ENCODE measurements at regions not wholly inside any gene's neighbourhood (a gene's known extent, or its start where the extent isn't known, plus 50 kb on each side); places are given as distances from the start of the nearest gene placed in this dataset.

DNA sequence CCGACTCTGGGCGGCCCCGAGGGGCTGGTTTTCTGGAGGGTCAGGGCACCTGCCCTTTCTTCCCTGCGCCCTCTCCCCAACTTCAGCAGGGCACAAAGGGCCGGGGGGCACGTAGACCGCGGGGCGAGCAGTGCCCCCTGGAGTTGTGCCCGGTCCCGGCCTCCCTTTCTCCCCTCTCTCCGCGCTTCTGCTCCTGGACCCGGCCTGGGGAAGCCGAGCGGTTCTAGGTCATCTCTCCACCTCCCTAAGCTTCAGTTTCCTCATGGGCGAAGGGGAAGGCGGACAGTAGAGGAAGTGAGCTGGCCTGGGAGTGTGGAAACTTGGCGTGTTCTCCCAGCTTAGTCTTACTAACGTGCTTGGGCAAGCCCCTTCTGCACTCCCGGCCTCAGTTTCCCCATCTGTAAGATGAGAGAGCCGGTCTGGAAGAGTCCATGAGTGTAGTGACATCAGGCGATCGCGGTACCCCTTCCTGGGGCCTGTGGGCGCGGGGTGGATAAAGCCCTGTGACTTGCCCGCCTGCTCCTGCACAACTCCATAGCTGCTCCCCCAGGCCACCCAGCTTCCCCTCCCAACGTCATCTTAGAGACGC, 158.6 kb upstream of the PARP11 start:
- Mint-ChIP-seq H3K4me3 (peak overlapping the region; percentile 72), H3K4me1 (peaks cover 29% of the 10 kb centered on the region), H3K27ac (peak overlapping the region; percentile 37), H3K27me3 (no peaks in the 10 kb centered on the region), H3K36me3 (ENCODE audit: low read depth) (peaks cover 4% of the 10 kb centered on the region)
- no peaks in the 10 kb centered on the region for H3K9me3 ChIP-seq (ENCODE audit: control insufficient read depth, low read length, poor library complexity, severe bottlenecking)
- ATAC-seq (no peak), DNase-seq (no peak)

DNA sequence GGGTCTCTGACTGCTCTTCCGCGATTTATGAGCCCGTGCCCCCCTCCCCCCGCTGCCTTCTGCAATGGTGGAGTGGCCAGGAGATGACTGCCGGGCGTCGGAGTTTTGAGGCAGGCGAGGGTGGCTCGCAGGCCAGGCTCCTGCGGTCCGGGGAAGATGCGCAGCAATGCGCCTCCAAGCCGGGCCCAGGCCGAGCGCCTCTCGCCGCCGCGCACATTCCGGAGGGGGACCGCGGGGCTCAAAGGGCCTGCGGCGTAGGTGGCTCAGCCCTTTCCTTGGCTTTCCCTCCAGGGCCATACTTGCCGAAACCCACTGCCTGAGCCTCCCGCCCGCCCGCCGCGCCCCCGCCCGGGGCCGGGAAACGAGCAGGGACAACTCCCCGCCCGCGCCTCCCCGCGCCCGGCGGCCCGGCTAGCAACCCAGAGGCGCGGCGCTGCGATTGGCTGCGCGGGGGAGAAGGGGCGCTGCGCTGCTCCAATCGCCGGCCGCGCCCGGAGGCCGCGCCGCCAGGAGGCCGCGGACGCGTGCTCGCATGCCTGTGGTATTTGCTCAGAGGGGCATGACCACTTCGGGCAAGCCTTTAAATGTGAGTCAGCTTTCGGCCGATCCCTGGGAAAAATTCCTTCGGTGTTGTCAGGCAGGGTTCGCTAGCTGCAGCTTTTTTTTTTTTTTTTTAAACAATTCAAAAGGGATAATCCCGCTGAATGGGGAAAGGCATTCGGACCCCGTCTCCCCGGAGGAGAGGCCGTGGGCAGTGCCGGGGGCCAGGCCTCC, 157.9 kb upstream of the PARP11 start:
- DNase-seq (peak; percentile 63 to 65 (median 64)), ATAC-seq (peak; percentile 97)
- Mint-ChIP-seq H3K27me3 (no peaks in the 10 kb centered on the region), H3K36me3 (ENCODE audit: low read depth) (peaks cover 2% of the 10 kb centered on the region), H3K27ac (peak overlapping the region; percentile 37), H3K4me3 (peak overlapping the region; percentile 85), H3K4me1 (peaks cover 29% of the 10 kb centered on the region)
- no peaks in the 10 kb centered on the region for H3K9me3 ChIP-seq (ENCODE audit: control insufficient read depth, low read length, poor library complexity, severe bottlenecking)

DNA sequence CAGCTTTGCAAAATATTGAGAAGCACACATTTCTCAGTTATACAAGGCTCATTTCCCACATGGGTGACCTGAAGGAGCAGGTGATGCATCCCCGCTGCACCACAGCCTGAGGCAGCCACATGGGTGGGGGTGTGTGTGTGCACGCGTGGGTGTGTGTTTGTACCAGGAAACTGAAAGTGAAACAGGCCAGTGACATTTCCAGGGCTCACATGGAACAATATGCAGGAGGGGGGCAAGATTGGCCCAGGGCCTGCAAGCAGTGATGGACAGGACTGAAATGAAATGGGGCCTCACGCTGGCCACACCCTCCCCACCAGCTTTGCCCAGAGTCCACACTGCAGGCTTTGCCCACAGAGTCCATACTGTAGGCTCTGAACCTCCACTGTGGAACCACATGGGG, 154.2 kb upstream of the PARP11 start:
- Mint-ChIP-seq H3K4me1 (peaks cover 30% of the 10 kb centered on the region), H3K4me3 (peak overlapping the region; percentile 82), H3K27ac (peak overlapping the region; percentile 93), H3K36me3 (ENCODE audit: low read depth) (no peaks in the 10 kb centered on the region), H3K27me3 (no peaks in the 10 kb centered on the region)
- H3K9me3 ChIP-seq (ENCODE audit: control insufficient read depth, low read length, poor library complexity, severe bottlenecking): no peaks in the 10 kb centered on the region
- ATAC-seq (peak; percentile 59), DNase-seq (peak; percentile 13 to 29 (median 17))

DNA sequence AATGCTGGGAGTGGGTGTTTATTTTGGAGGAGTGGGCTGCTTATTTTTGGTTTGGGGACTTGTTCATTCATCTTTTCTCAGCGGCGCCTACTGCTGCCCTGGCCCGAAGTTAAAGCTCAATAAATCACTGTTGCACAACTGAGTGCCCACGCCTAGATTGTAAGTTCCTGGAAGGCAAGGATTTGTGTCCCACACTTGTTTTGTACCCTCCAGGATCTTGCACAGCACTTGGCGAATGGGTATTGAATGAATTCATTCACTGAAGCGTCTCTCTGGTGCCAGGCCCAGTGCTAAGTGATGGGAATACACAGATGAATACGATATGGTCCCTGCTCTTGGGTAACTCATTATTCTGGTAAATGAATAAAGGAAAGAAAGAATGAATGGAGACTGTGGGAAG, 153.3 kb upstream of the PARP11 start:
- ATAC-seq: no peak
- Mint-ChIP-seq H3K36me3 (ENCODE audit: low read depth) (no peaks in the 10 kb centered on the region), H3K27ac (no peak overlapping the region), H3K27me3 (peaks cover 5% of the 10 kb centered on the region), H3K4me3 (peak overlapping the region; percentile 39), H3K4me1 (peaks cover 25% of the 10 kb centered on the region)
- DNase-seq: no peak
- H3K9me3 ChIP-seq (ENCODE audit: control insufficient read depth, low read length, poor library complexity, severe bottlenecking): no peaks in the 10 kb centered on the region

DNA sequence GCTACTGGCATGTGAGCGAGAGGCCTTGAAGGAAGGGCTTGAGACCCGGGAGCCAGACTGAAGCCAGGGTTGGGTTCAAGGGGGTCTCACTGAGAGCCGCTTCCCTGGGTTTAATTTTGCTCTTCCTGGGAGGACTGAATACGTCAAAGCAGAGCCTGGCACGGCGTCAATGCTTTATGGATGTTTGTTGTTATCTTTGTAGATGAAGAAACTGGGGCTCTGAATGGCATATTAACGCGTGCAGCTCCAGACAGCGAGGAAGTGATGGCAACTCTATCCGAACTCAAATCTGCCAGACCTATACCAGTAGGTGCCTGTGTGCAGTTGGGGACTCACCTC, 152.8 kb upstream of the PARP11 start:
- peaks cover 27% of the 10 kb centered on the region for H3K4me1 Mint-ChIP-seq
- ATAC-seq (no peak), DNase-seq (no peak)
- H3K27ac Mint-ChIP-seq: peak overlapping the region; percentile 88
- H3K4me3 Mint-ChIP-seq: no peak overlapping the region
- H3K27me3 Mint-ChIP-seq: peaks cover 9% of the 10 kb centered on the region
- H3K36me3 Mint-ChIP-seq (ENCODE audit: low read depth): no peaks in the 10 kb centered on the region
- H3K9me3 ChIP-seq (ENCODE audit: control insufficient read depth, low read length, poor library complexity, severe bottlenecking): no peaks in the 10 kb centered on the region

DNA sequence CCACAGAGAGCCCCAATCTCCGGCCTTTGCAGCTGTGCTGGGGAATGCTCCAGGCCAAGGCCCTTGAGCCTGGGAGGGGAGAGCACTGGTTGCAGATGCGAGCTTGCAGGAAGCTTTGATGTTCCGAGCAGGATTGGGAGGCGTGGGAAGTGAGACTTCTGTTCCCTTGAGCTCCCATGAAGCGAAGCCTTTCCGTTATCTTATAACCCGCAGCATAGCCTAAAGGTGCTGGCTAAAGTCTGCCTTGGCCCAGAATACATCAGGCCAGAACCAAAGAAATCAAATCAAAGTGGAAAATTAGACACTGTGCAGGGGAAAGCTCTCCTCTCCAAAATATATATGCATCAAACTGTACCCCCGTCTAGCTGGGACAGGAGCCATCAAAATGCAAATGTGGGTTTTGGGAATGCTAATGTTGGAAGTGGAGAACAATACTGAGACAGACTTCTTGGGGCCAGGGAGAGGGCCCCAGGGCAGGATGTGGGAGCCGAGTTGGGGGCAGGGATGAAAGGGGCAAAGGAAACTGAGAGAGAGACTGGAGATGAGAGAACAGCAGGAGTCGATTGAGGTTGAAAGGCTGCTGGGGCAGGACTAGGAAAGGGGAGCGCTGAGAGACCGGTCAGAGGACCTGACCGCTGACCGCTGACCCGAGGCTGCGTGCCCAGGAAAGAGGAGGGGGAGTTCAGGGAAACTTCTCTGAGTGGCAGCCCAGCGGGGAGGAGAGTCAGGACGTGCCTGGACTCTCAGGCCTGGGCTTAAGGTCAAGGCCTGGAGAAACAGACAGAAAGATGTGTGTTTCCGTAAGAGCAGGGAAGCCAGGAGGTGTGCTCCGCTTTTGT, 152.2 kb upstream of the PARP11 start:
- DNase-seq (no peak), ATAC-seq (no peak)
- no peaks in the 10 kb centered on the region for H3K9me3 ChIP-seq (ENCODE audit: control insufficient read depth, low read length, poor library complexity, severe bottlenecking)
- Mint-ChIP-seq H3K27me3 (peaks cover 9% of the 10 kb centered on the region), H3K4me3 (peak overlapping the region; percentile 77), H3K36me3 (ENCODE audit: low read depth) (no peaks in the 10 kb centered on the region), H3K4me1 (peaks cover 24% of the 10 kb centered on the region), H3K27ac (peak overlapping the region; percentile 88)

DNA sequence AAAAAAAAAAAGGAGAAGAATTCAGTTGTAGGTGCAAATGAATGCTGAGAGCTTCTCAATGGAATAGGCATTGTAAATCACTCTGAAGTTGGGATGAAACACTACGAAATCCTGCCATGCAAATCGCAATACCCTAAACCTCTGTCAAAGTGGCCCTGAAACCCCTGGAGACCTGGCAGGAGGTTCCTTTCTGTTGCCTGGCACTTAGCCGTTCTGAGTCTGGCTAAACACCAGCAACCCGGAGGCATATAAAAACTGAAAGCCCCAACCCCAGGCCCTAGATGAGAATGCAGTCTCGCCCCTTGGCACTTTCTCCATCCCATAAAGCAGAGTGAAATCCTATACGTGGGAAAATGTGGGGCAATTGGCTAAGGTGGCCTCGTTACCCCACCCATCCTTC, 151.5 kb upstream of the PARP11 start:
- DNase-seq (no peak), ATAC-seq (no peak)
- H3K9me3 ChIP-seq (ENCODE audit: control insufficient read depth, low read length, poor library complexity, severe bottlenecking): no peaks in the 10 kb centered on the region
- no peak overlapping the region for H3K4me3 Mint-ChIP-seq
- peaks cover 21% of the 10 kb centered on the region for H3K4me1 Mint-ChIP-seq
- peaks cover 9% of the 10 kb centered on the region for H3K27me3 Mint-ChIP-seq
- no peak overlapping the region for H3K27ac Mint-ChIP-seq
- no peaks in the 10 kb centered on the region for H3K36me3 Mint-ChIP-seq (ENCODE audit: low read depth)

DNA sequence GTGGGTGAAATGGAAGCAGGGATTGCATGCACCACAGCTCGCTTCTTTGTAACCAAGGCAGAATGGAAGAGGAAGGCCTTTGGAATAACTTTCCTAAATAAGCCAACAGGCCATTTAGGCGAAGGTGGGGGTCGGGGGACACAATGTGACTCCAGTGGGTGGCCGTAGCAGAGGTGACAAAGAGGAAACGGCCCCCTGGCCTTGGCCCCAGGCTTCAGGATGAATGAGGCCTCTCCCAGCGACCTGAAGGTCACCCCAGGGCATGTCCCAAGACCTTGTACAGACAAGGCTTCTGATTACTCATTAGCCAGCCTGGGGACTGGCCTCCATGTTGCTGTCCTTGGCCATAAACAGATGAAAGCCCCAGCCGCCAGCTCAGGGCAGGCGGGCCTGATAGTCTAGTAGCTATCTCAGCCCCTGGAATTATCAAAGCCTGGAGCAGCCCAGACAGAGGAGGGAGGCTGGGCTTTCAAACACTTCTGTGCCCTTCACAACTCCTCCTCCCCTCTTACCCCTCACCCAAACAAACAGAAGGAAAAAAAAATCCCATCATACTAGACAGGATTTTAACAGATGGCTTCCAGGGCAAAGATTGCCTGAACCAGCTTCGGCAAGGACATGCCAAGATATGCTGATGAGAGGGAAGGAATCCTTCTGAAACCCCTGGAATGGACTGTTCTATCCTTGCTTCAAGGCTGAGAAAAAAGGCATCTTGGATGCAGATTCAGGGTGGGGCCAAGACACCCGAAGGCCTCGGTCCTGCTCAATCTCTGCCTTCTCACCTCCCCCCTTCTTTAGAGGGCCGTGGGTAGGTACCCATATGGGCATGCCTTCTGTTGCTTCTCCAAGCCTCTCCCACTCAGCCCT, 142.3 kb upstream of the PARP11 start:
- ATAC-seq (no peak), DNase-seq (no peak)
- no peak overlapping the region for H3K4me3 Mint-ChIP-seq
- H3K27me3 Mint-ChIP-seq: peaks cover 9% of the 10 kb centered on the region
- no peak overlapping the region for H3K27ac Mint-ChIP-seq
- no peaks in the 10 kb centered on the region for H3K36me3 Mint-ChIP-seq (ENCODE audit: low read depth)
- peaks cover 6% of the 10 kb centered on the region for H3K4me1 Mint-ChIP-seq
- H3K9me3 ChIP-seq (ENCODE audit: control insufficient read depth, low read length, poor library complexity, severe bottlenecking): no peaks in the 10 kb centered on the region

DNA sequence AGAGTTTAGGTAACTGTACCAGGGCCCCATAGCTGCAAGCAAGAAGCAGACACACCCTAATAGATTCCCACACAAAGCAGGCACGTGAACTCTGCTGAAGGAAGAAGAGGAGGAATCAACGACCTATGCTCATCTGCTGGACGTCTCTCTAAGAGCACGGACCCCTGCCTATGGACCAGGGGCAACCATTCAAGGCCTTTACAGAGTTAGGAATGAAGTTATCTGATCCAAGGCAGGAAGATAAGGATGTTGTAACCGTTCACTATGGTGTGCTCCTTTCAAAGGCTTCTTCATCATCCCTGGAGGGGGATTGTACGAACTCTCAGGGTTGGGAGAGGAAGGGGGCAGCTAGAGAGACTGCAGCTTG, 141.6 kb upstream of the PARP11 start:
- DNase-seq: no peak
- Mint-ChIP-seq H3K27me3 (peaks cover 9% of the 10 kb centered on the region), H3K4me3 (no peak overlapping the region), H3K4me1 (peaks cover 6% of the 10 kb centered on the region), H3K36me3 (ENCODE audit: low read depth) (no peaks in the 10 kb centered on the region), H3K27ac (no peak overlapping the region)
- no peaks in the 10 kb centered on the region for H3K9me3 ChIP-seq (ENCODE audit: control insufficient read depth, low read length, poor library complexity, severe bottlenecking)
- ATAC-seq: no peak

DNA sequence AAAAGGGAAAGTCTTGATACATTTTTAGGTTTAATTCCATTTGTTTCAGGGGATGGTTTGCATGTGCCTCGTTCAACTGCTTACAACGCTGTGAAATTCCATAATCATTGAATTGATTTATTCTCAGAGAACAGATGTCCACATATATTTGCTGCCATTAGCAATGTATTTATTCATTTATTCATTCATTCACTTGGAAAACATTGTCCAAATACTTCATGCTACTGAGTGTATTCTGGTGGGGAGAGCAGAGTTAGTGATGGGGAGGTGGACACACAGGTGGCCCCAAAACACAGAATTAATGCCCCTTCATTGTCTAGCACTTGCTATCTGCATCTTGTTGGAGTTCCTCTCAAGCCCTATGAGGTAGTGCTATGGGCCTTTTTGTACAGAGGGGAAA, 141.2 kb upstream of the PARP11 start:
- DNase-seq (no peak), ATAC-seq (no peak)
- Mint-ChIP-seq H3K36me3 (ENCODE audit: low read depth) (no peaks in the 10 kb centered on the region), H3K4me1 (peaks cover 4% of the 10 kb centered on the region), H3K4me3 (no peak overlapping the region), H3K27ac (no peak overlapping the region), H3K27me3 (peaks cover 9% of the 10 kb centered on the region)
- H3K9me3 ChIP-seq (ENCODE audit: control insufficient read depth, low read length, poor library complexity, severe bottlenecking): no peaks in the 10 kb centered on the region

DNA sequence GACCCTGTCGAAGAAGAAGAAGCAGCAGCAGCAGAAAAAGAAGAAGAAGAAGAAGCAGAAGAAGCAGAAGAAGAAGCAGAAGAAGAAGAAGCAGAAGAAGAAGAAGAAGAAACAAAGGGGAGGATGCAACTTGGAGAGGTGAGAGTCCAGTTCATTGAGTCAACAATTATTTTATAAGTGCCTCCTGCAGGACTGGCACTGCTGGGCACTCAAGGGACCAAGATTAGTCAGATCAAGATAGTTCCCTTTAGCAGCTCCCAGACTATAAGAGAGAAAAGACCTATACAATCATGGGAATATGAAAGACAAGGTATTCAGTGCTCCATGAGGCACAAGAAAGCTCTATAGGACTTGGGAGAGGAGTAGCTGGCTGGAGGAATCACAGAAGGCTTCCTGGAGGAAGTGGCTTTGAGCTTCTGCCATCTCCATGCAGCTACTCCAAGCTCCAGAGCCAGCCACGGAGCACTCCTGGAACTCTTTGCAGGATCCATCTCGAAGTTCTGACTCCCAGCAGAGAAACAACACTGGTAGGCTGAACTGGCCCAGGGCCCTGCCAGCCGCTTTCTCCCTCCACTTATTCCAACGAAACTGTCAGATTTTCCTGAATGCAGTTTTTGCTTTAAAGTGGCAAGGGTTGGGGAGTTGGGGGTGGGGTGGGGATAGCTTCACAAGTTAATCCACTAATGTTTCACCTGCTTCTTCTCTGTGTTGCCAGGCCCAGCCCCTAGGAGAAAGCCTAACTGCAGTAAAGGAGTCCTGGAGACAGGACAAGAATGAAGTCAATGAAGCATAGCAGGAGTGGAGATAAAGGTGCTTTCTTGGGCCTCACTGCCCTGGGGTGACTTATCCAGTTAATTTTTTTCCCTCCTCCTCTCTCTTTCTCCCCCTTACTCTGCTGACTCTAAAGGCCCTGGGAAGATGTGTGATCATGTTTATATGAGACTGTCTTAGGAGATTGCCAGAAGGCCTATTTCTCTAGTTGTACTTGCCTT, 140.1 kb upstream of the PARP11 start:
- H3K9me3 ChIP-seq (ENCODE audit: control insufficient read depth, low read length, poor library complexity, severe bottlenecking): no peaks in the 10 kb centered on the region
- peaks cover 2% of the 10 kb centered on the region for H3K4me1 Mint-ChIP-seq
- ATAC-seq (no peak), DNase-seq (no peak)
- H3K4me3 Mint-ChIP-seq: no peak overlapping the region
- H3K27ac Mint-ChIP-seq: peak overlapping the region; percentile 60
- H3K36me3 Mint-ChIP-seq (ENCODE audit: low read depth): no peaks in the 10 kb centered on the region
- peaks cover 7% of the 10 kb centered on the region for H3K27me3 Mint-ChIP-seq

DNA sequence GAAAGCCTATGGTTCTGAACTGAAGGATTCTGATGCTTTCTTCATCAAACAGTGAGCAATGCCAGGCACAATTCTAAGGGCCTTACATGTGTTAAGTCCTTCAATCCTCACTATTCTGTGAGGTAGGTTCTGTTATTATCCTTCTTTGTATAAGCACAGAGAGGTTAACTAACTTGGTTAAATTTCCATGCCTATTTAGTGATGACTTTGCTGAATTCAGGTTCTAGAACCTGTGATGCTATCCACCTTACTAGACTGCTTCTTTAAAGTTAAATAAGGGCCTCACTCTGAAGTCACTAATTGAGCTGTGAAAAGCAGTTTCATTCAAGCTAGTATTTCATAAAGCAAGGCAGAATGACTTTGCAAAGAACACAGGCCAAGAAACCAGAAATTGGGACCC, 138.9 kb upstream of the PARP11 start:
- no peaks in the 10 kb centered on the region for H3K36me3 Mint-ChIP-seq (ENCODE audit: low read depth)
- H3K4me1 Mint-ChIP-seq: peaks cover 2% of the 10 kb centered on the region
- ATAC-seq: no peak

More for the DNA sequence above, 138.9 kb upstream of the PARP11 start:
- Mint-ChIP-seq H3K4me3 (no peak overlapping the region), H3K27me3 (peaks cover 4% of the 10 kb centered on the region), H3K27ac (no peak overlapping the region)
- no peak for DNase-seq
- H3K9me3 ChIP-seq (ENCODE audit: control insufficient read depth, low read length, poor library complexity, severe bottlenecking): no peaks in the 10 kb centered on the region

Measured in T-helper 17 cell (primary cell).